Keratinocyte (primary cell): ENCODE measurements at regions not wholly inside any gene's neighbourhood (a gene's known extent, or its start where the extent isn't known, plus 50 kb on each side); places are given as distances from the start of the nearest gene placed in this dataset.

ENCODE experiments used
- CTCF ChIP-seq, 3 experiments: IDR thresholded peaks in 1 of 3; conservative IDR thresholded peaks in 1 of 3; optimal IDR thresholded peaks in 1 of 3; 2 replicates in 2 of 3; 3 replicates in 1 of 3; pipeline versions ENCODE3 to v1.5.1; 2011; ENCODE audit warnings: low read length in 3 of 3, mild to moderate bottlenecking in 3 of 3, moderate library complexity in 2 of 3, control low read depth in 1 of 3, inconsistent platforms in 1 of 3; ENCODE audit not compliant: insufficient read depth in 2 of 3; ENCODE audit errors: extremely low read depth in 1 of 3
- EZH2 ChIP-seq: IDR thresholded peaks from one replicate; pipeline ENCODE4 v1.6.1; 2012; ENCODE audit warnings: inconsistent platforms, mild to moderate bottlenecking, low read length, moderate library complexity

DNA sequence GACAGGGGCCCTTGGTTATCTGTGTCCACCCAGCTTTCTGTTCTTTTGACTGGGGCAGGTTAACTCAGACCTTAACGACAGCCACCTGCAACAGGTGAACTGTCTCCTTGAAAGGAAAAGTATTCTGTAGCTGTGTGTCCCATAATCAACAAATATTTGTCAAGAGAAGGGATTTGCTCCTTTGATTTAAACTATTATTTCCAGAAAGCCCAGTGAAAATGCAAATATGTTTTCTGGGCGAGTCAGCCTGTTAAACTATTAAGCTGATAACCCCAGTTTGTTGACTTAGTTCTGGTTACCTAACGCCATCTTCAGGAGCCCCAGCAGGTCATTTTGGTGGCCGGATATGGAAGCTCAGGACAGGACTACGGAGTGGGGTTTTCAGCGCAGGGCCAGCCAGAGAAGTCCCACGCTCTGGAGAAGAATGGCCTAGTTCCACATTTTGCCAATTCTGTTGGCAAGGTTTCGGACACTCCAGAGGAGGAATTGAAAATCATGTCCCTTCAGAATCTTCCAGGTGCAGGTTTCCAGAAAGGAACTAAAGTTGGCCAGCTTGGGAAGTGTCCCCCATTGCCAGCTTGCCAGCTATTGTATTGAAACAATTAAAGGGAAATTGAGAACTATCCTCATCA is 54.5 kb downstream of the ADRA2A start:
- no peak for TF ChIP-seq CTCF (optimal IDR thresholded peaks at IDR 0.05 in 1 of 3, IDR thresholded peaks at IDR 0.05 in 1 of 3, conservative IDR thresholded peaks at IDR 0.05 in 1 of 3; ENCODE audit: extremely low read depth in 1 of 3, insufficient read depth in 2 of 3, low read length in 3 of 3)
- TF ChIP-seq EZH2: no peak
